Activated T-cell treated with anti-CD3 and anti-CD28 coated beads for 48 hours (primary cell): ENCODE measurements at regions not wholly inside any gene's neighbourhood (a gene's known extent, or its start where the extent isn't known, plus 50 kb on each side); places are given as distances from the start of the nearest gene placed in this dataset.
"Not testable (repeated sequence)": the region's sequence is repeated elsewhere in the genome, so short reads cannot be mapped to it uniquely, and the experiment has no call there.

ENCODE experiments used
- DNase-seq: peaks from one replicate; pipeline ENCODE4 v3.0.0-alpha.2; 2020; ENCODE audit warnings: low read depth

DNA sequence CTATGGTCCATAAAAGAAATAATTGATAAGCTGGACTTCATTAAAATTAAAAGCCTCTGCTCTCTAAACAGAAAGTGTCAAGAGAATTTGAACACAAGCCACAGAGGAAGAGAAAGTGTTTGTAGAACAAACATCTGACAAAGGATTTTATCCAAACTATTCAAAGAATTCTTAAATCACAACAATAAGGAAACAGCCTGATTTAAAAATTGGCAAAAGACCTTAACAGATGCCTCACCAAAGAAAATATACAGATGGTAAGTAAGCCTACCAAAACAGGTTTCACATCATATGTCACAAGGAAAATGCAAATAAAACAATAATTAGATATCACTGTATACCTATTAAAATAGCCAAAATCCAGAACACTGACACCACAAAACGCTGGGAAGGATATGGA lies 612.0 kb downstream of the TTLL7 start:
- DNase-seq, result not testable (repeated sequence)

DNA sequence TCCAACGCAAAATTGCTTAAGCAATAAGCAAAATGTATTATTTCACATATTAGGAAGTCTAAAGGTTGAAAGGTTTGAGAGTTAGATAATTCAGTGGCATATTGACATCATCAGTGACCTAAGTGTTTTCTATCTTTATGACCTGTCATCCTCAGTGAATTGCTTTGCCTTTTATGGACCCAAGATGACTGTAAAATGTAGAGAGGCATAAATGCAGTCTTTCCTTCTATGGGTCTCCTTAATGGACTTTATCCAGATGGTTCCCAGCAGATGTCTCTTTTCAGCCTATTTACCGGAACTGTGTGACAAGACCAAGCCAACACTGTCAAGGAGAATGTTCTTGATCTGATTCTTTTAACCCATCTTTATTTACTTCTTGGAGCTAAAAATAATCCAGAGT lies 615.8 kb downstream of the TTLL7 start:
- not testable (repeated sequence) for DNase-seq

DNA sequence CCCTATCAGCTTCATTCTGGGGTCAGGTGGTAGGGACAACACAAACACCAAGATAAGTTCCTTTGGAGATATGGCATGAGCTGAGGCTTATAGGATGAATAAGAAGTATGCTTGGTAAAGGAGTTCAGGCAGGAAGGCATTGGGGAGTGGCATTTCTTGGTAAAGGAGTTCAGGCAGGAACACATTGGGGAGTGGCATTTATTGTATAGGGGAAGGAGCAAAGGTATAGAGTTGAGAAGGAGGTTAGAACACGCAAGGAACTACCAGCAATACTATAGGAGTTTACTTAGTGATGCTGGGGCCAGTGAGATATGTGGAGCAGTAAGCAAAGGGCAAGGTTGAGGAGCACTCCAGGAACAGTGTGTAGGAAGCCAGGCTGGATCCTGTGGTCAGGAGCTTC lies 625.9 kb downstream of the TTLL7 start:
- DNase-seq, result not testable (repeated sequence)

DNA sequence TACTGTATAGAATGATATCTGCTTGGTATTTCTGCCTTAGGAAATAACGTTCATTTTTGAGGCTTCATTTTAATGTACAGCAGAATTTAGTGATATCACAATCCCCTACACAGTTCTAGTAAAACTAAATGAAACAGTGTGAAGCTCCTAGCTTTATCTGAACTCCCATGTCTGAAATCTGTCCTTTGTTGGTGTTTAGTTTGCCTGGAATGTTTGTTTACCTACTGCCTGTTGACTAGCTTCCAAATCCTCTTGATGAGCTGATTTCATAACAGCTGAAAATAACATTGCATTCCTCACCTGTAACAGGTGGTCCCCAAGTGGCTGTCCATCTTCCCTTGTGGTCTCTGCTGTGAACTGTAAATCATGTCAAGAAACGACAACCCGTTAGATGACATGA lies 629.1 kb downstream of the TTLL7 start:
- not testable (repeated sequence) for DNase-seq

DNA sequence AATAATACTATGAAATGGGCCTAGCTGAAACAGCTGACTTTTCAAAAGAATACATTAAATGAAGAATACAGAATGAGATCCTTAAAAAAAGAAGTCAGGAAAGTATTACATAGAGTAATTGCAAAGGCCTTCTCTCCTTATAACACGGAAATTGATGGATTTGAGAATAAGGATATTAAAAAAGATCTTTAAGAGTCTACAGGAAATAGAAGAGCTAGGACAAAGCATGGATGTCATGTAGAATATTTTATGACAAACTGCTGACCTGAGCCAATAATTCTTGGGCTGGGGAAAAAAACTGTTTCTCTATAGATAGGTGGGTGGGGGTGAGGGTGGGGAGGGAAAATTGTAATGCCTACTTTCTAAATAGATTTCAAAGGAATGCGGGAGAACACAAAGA lies 633.6 kb downstream of the TTLL7 start:
- DNase-seq, result not testable (repeated sequence)

DNA sequence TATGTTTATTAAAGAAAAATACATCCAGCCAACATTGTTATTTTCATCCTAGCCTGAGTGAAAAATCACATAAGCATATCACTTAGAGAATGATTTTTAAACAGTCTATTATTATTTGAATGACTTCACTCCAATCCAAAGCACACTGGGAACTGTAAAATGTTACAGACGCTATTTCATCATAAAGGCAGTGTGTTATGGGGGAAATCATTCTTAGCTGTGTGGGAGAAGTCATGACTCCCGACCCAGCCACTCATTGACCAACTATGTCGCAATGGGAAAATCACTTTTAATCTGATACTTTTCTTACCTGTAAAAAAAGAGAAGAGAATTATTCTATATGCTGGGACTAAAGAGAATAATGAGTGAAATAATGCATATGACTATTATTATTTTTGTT lies 653.6 kb downstream of the TTLL7 start:
- not testable (repeated sequence) for DNase-seq

DNA sequence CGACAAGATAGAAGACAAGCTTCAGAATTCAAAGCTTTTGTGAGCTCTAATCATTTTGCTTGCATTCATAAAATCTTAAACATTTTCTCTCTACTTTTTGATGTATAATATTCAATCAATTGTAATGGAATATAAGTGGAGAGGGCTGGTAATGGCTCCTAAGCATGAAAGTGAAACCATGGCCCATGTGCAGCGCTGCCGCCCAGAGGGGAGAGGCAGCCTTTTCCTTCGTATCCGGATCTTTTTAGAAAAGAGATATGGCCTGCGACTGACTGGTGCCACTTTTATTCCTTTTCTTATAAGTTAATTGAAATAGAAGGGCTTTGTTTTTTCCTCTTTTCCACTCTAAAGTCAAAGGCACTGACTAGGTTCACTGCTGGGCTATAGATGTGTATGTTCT lies 655.2 kb downstream of the TTLL7 start:
- DNase-seq, result not testable (repeated sequence)

DNA sequence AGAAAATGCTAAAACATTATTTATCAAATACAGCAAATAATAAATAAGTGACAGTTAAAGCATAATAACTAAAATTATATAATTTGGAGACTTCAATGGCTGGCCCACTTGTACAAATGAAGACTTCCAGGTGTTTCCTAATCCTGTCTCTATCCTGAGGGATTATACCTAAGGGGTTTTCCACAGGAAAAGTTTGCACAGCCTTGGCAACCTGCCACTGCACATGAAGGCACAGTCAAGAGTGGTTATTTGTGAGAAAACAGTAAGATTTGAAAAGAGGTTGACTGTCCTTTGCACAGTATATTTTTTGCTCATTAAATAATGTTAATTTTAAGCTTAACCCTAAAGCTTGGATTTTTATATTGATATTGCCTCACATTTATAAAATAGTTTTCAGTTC lies 655.9 kb downstream of the TTLL7 start:
- DNase-seq, result not testable (repeated sequence)

DNA sequence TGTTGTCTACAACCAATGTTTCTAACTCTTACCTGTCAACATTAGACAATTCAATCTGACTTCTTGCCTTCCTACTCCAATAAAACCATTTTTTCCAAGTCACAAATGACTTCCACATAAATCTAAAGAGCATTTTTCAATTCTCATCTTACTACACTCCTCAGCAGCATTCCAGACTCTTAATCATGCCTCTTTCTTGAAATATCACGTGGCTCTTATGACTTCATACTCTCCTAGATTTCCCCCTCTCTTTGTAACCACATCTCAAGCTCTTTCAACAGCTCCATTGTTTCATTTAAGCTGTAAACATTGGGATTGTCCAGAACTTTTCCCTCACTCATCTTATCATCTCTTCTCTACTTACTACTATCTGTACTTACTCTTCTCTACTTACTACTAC lies 666.6 kb downstream of the TTLL7 start:
- not testable (repeated sequence) for DNase-seq

DNA sequence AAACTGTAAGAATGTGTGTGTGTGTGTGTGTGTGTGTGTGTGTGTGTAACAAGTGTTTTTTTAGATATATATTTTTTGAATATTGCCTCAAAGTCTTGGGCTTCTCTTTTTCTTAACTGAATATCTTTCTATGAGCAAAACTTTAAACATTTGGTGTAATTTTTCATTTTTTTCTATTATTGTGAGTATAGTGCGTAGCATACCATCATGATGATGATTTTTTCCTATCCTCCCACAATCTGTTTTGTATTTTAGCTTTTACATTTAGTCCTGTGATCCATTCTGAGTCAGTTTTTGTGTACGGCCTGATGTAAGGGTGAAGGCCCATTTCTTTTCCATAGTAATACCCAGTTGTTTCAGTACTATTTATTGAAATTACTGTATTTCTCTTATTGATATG lies 680.6 kb downstream of the TTLL7 start:
- DNase-seq, result no peak

DNA sequence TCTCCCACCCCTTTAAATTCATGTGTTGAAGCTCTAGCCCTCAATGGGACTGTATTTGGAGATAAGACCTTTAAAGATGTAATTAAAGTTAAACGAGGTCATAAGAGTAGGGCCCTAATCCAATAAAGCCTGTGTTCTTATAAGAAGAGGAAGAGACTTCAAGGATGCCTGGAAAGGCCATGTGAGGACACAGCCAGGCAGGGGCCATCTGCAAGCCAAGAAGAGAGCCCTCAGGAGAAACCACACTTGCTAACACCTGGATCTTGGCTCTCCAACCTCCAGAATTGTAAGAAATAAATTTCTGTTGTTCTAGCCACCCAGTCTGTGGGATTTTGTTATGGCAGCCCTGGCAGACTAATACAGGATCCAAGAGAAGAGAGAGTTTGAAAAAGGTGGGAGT lies 683.5 kb downstream of the TTLL7 start:
- not testable (repeated sequence) for DNase-seq

DNA sequence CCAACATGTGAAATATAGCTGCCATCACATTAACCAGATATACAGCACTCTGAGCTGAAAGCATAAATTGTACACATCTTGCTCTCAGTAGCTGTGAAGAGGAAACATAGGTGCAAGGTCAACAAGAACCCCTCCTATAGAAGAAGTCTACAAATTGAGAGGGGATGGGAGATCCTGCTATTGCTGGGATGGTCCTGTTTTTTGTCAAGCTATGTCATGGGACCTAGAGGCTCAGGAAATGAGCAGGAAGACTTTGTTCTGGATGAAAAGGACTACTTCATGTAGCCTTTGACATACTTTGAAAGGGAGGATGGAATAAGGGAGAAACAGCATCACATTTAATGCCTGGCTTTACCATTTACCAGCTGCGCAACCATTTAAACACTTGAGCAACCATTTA lies 688.8 kb downstream of the TTLL7 start:
- DNase-seq, result not testable (repeated sequence)

DNA sequence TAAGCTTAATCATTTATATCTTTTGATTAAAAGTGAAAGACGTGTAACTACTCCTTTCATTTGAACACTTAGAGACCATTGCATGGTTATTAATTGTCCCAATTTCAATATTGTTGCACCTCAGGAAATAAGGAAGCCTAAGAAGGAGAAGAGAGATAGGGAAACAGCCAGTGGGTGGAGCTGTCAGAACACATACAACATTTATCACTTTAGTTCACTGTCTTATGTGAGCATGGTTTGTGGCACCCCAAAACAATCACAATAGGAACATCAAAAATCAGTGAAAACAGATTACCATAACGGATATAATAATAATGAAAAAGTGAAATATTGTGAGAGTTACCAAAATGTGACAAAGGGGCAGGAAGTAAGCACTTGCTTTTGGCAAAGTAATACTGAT lies 689.9 kb downstream of the TTLL7 start:
- not testable (repeated sequence) for DNase-seq

DNA sequence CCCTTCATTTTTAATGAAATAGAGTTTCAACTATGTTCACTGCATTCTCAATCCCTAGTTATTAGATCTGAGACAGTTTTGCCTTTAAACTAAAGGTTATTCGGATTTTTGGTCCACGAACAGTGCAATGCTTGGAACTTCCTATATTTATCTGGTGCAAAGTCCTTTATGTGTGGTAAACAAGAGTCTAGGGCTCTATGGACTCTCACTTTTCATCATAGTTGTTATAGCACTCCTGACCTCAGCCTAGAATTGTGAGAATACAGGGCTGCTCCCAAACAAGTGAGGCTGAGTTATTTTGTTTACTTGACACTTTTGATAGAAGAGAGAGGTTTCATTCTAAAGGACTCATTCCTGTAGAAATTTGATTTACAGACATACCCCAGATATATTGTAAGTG lies 692.1 kb downstream of the TTLL7 start:
- DNase-seq, result not testable (repeated sequence)

DNA sequence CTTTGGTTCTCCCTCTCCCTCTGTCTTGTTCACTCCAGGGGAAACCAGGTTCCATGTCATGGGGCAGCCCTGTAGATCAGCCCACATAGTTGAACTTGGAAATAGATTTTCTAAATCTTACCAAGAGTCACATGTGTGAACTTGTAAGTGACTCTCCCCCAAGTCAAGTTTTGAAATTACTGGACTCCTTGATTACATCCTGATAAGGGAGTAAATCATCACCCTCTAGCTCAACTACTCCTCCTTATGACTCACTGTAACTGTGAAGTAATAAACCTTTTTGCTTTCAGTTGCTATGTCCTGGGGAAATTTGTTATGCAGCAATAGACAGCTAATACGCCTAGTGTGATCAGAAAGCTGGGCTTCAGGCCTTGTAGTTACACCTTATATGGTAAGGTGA lies 703.3 kb downstream of the TTLL7 start:
- DNase-seq, result not testable (repeated sequence)

DNA sequence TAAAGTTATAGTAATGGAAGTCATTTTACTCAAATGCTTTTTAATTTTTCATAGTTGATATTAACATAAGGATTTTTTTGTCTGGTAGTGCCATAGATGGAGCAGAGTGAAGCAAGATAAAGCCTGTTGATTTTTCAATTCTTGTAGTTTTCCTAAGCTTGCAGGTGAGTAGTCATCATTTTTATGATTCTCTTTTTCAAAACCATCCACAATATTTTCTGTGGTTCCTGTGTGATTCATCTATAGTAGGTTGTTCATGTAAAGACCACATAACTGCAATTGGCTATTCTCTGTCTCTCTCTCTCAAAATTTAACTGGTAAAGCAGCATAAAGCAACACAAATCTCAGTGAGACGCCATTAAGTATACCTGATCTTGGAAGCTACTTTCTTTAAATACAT lies 711.5 kb downstream of the TTLL7 start:
- DNase-seq, result not testable (repeated sequence)

DNA sequence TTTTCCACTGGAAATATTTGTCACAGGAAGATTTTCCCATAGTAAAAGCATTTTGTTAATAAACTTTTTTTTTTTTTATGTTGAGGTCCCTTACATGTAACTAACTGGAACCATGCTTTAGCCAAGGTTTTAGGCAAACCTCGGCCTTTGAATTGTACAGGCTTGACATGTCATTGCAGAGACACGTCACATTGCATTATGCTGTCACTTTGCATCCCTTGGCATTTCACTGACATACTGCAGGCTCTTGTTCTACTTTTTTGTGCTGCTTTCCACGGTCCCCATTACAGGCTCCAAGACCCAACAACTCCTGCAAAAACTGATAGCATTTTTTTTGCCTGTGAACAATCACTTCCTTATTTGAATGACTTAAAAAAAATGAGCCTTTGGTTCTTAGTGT lies 724.3 kb downstream of the TTLL7 start:
- not testable (repeated sequence) for DNase-seq

DNA sequence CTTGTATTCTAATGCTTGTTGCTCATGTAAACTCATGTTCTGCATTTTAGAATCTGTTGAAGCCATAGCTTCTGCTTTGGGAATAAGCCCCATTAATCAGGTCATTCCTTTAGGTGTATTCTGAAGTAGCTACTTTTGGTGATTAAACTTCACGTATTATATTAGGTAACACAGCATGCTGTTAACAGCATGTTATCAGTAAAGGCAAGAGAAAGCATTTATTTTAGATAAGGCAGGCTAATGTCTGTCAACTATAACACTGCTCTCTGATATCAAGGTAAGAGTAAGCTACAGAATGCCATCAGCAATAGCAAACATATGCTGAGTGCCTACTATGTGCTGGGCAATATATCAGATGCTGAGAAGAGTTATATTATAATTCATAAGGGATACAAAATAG lies 726.4 kb downstream of the TTLL7 start:
- DNase-seq, result not testable (repeated sequence)

DNA sequence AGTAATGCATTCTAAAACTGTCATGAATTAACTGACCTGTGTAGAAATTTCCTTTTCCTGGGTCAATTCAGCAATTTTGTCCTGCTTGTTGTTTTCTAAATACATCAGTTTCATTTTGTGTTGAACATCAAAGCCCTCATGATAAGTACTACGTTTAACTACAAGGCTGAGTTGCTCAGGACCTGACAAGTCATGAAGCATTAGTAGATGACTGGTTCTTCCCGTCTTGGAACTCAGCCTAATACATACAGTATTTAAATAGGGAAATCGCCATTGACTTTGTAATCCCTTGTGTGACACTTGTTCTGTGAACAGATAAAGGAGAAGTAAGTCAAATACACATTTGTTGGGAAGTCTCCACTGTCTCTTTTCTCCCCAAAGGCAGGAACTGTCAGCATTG lies 727.1 kb downstream of the TTLL7 start:
- not testable (repeated sequence) for DNase-seq

DNA sequence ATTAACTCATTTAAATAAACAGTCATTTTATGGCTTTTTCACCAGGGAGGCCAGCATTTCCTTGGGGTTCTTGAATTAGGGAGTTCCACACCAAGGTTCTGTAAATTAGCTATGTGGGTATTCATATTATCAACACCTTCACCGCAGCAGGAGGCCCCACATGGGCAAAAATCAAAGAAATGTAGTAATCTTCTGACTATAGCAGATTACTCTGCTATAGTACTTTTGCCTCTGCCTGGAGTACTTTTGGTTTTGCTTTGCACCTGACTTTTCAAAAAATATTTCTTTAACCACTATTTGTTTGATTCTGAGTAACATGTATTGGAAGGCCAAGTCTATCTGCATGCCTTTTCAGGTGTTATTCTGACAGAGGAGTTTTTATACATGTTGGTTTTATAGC lies 728.1 kb downstream of the TTLL7 start:
- DNase-seq, result not testable (repeated sequence)

DNA sequence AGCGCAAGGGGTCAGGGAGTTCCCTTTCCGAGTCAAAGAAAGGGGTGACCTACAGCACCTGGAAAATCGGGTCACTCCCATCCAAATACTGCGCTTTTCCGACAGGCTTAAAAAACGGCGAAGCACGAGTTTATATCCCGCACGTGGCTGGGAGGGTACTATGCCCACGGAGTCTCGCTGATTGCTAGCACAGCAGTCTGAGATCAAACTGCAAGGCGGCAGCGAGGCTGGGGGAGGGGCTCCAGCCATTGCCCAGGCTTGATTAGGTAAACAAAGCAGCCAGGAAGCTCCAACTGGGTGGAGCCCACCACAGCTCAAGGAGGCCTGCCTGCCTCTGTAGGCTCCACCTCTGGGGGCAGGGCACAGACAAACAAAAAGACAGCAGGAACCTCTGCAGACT lies 735.1 kb downstream of the TTLL7 start:
- not testable (repeated sequence) for DNase-seq

DNA sequence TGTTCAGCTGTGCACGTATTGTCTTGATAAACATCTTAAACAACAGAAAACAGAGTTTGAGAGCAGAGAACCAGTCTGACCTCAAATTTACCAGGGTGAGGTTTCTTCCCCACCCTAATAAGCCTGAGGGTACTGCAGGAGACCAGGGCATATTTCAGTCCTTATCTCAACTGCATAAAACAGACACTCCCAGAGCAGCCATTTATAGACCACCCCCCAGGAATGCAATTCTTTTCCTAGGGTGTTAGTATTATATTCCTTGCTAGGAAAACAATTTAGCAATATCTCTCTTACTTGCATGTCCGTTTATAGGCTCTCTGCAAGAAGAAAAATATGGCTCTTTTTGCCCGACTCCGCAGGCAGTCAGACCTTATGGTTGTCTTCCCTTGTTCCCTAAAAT lies 747.2 kb downstream of the TTLL7 start:
- DNase-seq, result not testable (repeated sequence)

DNA sequence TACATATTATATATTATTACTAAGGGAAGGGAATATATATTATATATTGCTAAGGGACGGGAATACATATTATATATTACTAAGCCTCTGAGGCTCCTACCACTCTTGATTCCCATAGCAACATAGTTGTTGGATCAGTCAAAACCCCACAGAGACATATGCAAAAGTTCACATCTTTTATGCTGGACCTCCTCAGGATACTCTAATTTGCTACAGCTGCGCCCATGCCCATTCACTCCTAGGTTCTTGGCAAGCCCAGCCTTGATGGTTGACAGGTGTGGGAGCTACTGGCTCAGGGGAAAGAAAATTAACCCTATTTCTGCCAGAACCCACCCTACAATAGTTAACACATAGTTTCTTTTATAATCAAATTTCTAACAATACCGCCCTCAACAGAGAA lies 752.2 kb downstream of the TTLL7 start:
- not testable (repeated sequence) for DNase-seq

DNA sequence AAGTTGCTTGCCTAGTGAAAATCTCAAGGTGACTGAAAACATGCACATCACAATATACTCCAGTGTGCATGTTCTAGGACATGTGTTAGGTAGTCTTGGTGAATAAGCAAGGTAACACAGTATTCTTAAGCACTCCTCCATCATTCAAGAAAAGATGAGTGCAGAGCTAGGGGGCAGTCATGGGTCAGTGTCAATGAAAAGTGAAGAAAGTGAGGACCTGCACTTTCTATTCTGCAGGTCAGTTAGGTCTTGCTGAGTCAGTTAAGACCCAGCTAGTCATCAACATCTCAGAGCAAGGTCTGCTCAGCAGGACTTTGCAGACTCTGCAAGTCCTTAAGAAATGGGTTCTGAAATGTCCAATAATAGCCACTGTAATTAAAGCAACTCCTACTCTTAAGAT lies 754.1 kb downstream of the TTLL7 start:
- not testable (repeated sequence) for DNase-seq

DNA sequence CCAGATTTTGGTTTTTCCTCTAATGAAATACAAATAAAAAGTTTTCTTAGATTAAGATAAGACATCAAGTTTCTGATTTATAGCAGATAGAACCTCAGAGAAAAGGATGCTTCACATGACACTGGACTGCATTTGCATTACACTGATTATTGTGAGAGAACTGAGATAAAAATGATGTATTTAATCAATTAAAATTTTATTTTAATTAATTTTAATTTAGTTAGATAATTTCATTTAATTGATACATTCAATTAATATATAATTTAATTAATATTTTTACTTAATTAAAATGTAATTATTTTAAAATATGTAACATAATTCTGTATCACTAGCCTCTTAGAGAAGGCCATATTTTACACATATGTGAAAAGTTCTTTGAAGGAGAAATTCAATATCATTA lies 759.4 kb downstream of the TTLL7 start:
- not testable (repeated sequence) for DNase-seq
